K562 (cell line): ENCODE measurements at regions not wholly inside any gene's neighbourhood (a gene's known extent, or its start where the extent isn't known, plus 50 kb on each side); places are given as distances from the start of the nearest gene placed in this dataset.

Experiments
- ATAC-seq: fragments of 200-7000 bp; cut with Tn5 transposase; 3 replicates; pipeline ENCODE4 v1.9.1; 2020; ENCODE audit warnings: moderate library complexity
- BruUV-seq: library from RNA; stranded (reverse); fragments of 400-500 nt; replicated peaks from 2 replicates; lab custom pipeline; 2021; lab: Mats Ljungman, UMichigan
- CTCF ChIA-PET: fragments of 300-600 bp; formaldehyde crosslinking; extraction: SDS; loops from one replicate; lab custom pipeline; 2021; ENCODE audit warnings: low intra/inter-chr PET ratio; lab: Yijun Ruan, JAX
- POLR2A ChIA-PET: fragments of 300-600, 350-650 bp; sonication (Branson Sonifier 250); formaldehyde crosslinking; extraction: SDS; loops from one replicate; lab custom pipeline; 2021; ENCODE audit warnings: antibody characterized with exemption, inconsistent platforms; lab: Yijun Ruan, JAX
- DNase-seq, 4 experiments: peaks; one replicate each; pipeline versions ENCODE4 v3.0.0 to v3.0.0-alpha.2; 2011 to 2018; ENCODE audit warnings: low spot score in 3 of 4, mixed read lengths in 3 of 4; ENCODE audit errors: extremely low read depth in 1 of 4
- FAIRE-seq: peaks from 2 replicates; lab custom pipeline; 2011; peaks lifted over from hg19 to GRCh38; lab: Jason Lieb, UNC
- H2AFZ ChIP-seq: 2 replicates; pipeline ENCODE4 v1.6.0; 2011; ENCODE audit warnings: low read depth, low read length, control low read depth, inconsistent platforms
- H3K27ac ChIP-seq: fragments of 200-600 bp; 3 replicates; pipeline ENCODE4 v1.8.0; 2011; ENCODE audit warnings: low read depth, mild to moderate bottlenecking, control low read depth, inconsistent platforms, low read length, moderate library complexity, mixed read lengths; ENCODE audit errors: extremely low read depth
- H3K27me3 ChIP-seq, 2 experiments: fragments of 300-600 bp in 1 of 2; 2 replicates in 1 of 2; 3 replicates in 1 of 2; pipeline versions ENCODE4 v1.6.0 to v1.8.0; 2011; ENCODE audit warnings: inconsistent platforms in 2 of 2, low read length in 2 of 2, mild to moderate bottlenecking in 1 of 2, mixed read lengths in 1 of 2, moderate library complexity in 1 of 2; ENCODE audit not compliant: control insufficient read depth in 2 of 2, insufficient read depth in 2 of 2
- H3K36me3 ChIP-seq: fragments of 300-600 bp; 3 replicates; pipeline ENCODE4 v1.8.0; 2011; ENCODE audit warnings: mild to moderate bottlenecking, low read length, inconsistent platforms; ENCODE audit not compliant: control insufficient read depth, insufficient read depth
- H3K4me1 ChIP-seq, 2 experiments: fragments of 200-600 bp in 1 of 2; replicated peaks in 1 of 2; 2 replicates in 1 of 2; 3 replicates in 1 of 2; pipeline versions ENCODE4 v1.5.1 to v1.8.0; 2011; ENCODE audit warnings: inconsistent platforms in 2 of 2, low read length in 2 of 2, mild to moderate bottlenecking in 1 of 2, mixed read lengths in 1 of 2, moderate library complexity in 1 of 2; ENCODE audit not compliant: control insufficient read depth in 2 of 2, insufficient read depth in 2 of 2
- H3K4me2 ChIP-seq: 2 replicates; pipeline ENCODE4 v1.6.1; 2011; ENCODE audit warnings: low read length, control low read depth, inconsistent platforms, mixed read lengths; ENCODE audit not compliant: insufficient read depth
- H3K4me3 ChIP-seq: fragments of 200-600 bp; sonication (generic), shearing (Covaris generic); 2 replicates; pipeline ENCODE4 v1.5.1; 2016; ENCODE audit warnings: control low read depth, inconsistent platforms
- H3K79me2 ChIP-seq: fragments of 200-600 bp; 3 replicates; pipeline ENCODE4 v1.8.0; 2011; ENCODE audit warnings: low read length, inconsistent platforms; ENCODE audit not compliant: control insufficient read depth, insufficient read depth
- H3K9ac ChIP-seq, 2 experiments: 2 replicates each; pipeline versions ENCODE4 v1.6.0 to v1.6.1; 2011; ENCODE audit warnings: low read depth in 2 of 2, low read length in 2 of 2, control low read depth in 1 of 2, inconsistent platforms in 1 of 2, mild to moderate bottlenecking in 1 of 2, mixed read lengths in 1 of 2; ENCODE audit not compliant: insufficient read depth in 1 of 2
- H3K9me1 ChIP-seq: one replicate; pipeline ENCODE4 v1.6.0; 2011; ENCODE audit warnings: inconsistent platforms, mild to moderate bottlenecking, low read length, moderate library complexity; ENCODE audit not compliant: control insufficient read depth, insufficient read depth
- H3K9me3 ChIP-seq: replicated peaks from 2 replicates; pipeline ENCODE4 v1.5.1; 2011; ENCODE audit warnings: low read depth, low read length, inconsistent platforms; ENCODE audit not compliant: control insufficient read depth, insufficient read depth
- H4K20me1 ChIP-seq: replicated peaks from 2 replicates; pipeline ENCODE4 v1.6.1; 2011; ENCODE audit warnings: low read length, inconsistent platforms, mixed read lengths; ENCODE audit not compliant: control insufficient read depth, insufficient read depth
- DACH1 ChIP-seq: fragments of 450-650 bp; IDR thresholded peaks from 2 replicates; pipeline ENCODE4 v1.6.1; 2018; ENCODE audit not compliant: partially characterized antibody
- GTF2F1 ChIP-seq: IDR thresholded peaks from 2 replicates; pipeline ENCODE4 v1.6.1; 2011; ENCODE audit warnings: low read depth, low read length, improper control_type of control experiment
- NFXL1 ChIP-seq: fragments of 450-650 bp; formaldehyde crosslinking; IDR thresholded peaks from 2 replicates; pipeline ENCODE4 v1.4.0; 2021; ENCODE audit warnings: mild to moderate bottlenecking
- OTX1 ChIP-seq: fragments of 450-650 bp; formaldehyde crosslinking; IDR thresholded peaks from 2 replicates; pipeline ENCODE4 v1.4.0; 2022; ENCODE audit warnings: mild to moderate bottlenecking
- PHB ChIP-seq: fragments of 250-450 bp; sonication (Bioruptor Pico); IDR thresholded peaks from 2 replicates; pipeline ENCODE4 v1.5.0; 2021
- SMAD2 ChIP-seq: fragments of 150-350 bp; IDR thresholded peaks from 2 replicates; pipeline ENCODE4 v1.6.1; 2014; ENCODE audit warnings: low read depth, mild to moderate bottlenecking, low read length
- SMARCA4 ChIP-seq: fragments of 450-650 bp; IDR thresholded peaks from 2 replicates; pipeline ENCODE4 v1.6.1; 2016
- SP2 ChIP-seq: IDR thresholded peaks from 2 replicates; pipeline ENCODE4 v1.6.1; 2011; ENCODE audit warnings: mild to moderate bottlenecking, low read depth, low read length, moderate library complexity; ENCODE audit not compliant: poor library complexity, severe bottlenecking; ENCODE audit errors: extremely low read depth
- STAG1 ChIP-seq: sonication (generic); formaldehyde crosslinking; IDR thresholded peaks from 2 replicates; pipeline ENCODE4 v1.5.0; 2020; ENCODE audit warnings: missing genetic modification reagents, borderline replicate concordance
- TBL1XR1 ChIP-seq, 2 experiments: IDR thresholded peaks; 2 replicates each; pipeline ENCODE4 v1.6.1; 2012; ENCODE audit warnings: improper control_type of control experiment in 2 of 2, low read length in 2 of 2, mild to moderate bottlenecking in 1 of 2
- ZBTB1 ChIP-seq: sonication (generic); formaldehyde crosslinking; IDR thresholded peaks from 2 replicates; pipeline ENCODE4 v1.8.1; 2023; ENCODE audit warnings: missing genetic modification reagents, low read depth, mild to moderate bottlenecking, borderline replicate concordance
- ZKSCAN8 ChIP-seq: fragments of 200-800 bp; sonication (Bioruptor generic); IDR thresholded peaks from 2 replicates; pipeline ENCODE4 v1.6.1; 2016; ENCODE audit warnings: missing genetic modification characterization, missing compliant biosample characterization
- ZNF175 ChIP-seq: fragments of 200-800 bp; sonication (Bioruptor generic); IDR thresholded peaks from 2 replicates; pipeline ENCODE4 v1.6.1; 2016; ENCODE audit warnings: low read depth, mild to moderate bottlenecking, missing genetic modification characterization, missing compliant biosample characterization
- ZNF224 ChIP-seq: sonication (generic); formaldehyde crosslinking; IDR thresholded peaks from 2 replicates; pipeline ENCODE4 v1.8.0; 2022; ENCODE audit warnings: mild to moderate bottlenecking, missing genetic modification reagents
- ZNF408 ChIP-seq: fragments of 250-450 bp; sonication (Bioruptor Pico); IDR thresholded peaks from 2 replicates; pipeline ENCODE4 v1.4.0; 2020; ENCODE audit warnings: low read depth, mild to moderate bottlenecking, moderate library complexity
- ZNF785 ChIP-seq: fragments of 250-450 bp; sonication (Bioruptor Pico); IDR thresholded peaks from 2 replicates; pipeline ENCODE4 v1.4.0; 2020; ENCODE audit warnings: mild to moderate bottlenecking
- WGBS: fragments of 100-300 bp; shearing (Covaris generic); methylation state at CpG from one replicate; pipeline ENCODE4 v1.1.6; 2016; ENCODE audit warnings: low coverage, mixed read lengths; ENCODE audit not compliant: insufficient coverage; ENCODE audit errors: missing lambda C conversion rate; 5-methylcytosine and 5-hydroxymethylcytosine counted together
- in situ Hi-C: fragments of 300-500 bp; cut with MboI; formaldehyde crosslinking; loops from 4 replicates; pipeline ENCODE4 v1.15.0; 2018; ENCODE audit warnings: inconsistent platforms, mixed read lengths
- intact Hi-C: fragments of 100-400 bp; cut with micrococcal nuclease; formaldehyde crosslinking; loops from 2 replicates; pipeline ENCODE4 v1.14.2; 2022
- TF ChIP-seq, protein P1 (sequence below), 2 experiments: fragments of 450-650 bp; IDR thresholded peaks; 2 replicates each; pipeline ENCODE4 v1.6.1; 2016
- TF ChIP-seq, protein P2 (sequence below): fragments of 450-650 bp; IDR thresholded peaks from one replicate; pipeline ENCODE4 v1.6.1; 2018; ENCODE audit warnings: mild to moderate bottlenecking, moderate library complexity; ENCODE audit not compliant: partially characterized antibody
- TF ChIP-seq, protein P3 (sequence below): sonication (generic); formaldehyde crosslinking; IDR thresholded peaks from 2 replicates; pipeline ENCODE4 v1.9.0; 2022; ENCODE audit warnings: mild to moderate bottlenecking, missing genetic modification reagents
- TF ChIP-seq, protein P4 (sequence below): IDR thresholded peaks from 2 replicates; pipeline ENCODE4 v1.6.1; 2011; ENCODE audit not compliant: insufficient read length; ENCODE audit errors: extremely low read depth

DNA sequence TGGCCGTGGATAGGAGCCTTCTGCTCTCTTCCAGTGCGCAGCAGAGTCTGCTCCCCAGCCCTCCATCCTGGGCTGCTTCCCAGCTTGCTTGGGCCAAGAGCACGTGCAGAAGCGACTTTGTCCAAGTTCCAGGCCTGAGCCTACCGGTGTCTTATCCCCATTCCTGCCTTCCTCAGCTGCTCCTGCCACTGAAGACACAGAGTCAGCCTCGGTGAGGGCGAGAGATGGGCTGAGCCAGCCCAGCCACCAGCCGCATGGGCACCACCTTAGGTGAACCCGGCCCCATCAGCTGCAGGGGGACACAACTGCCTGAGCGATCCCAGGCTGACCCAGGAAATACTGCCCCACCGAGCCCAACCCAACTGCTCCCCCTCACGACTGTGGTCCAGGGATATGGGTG is 847.8 kb downstream of the TBC1D22A start (continued):
- TF ChIP-seq SP2 (no peak), ZNF408 (CRISPR knock-in tag) (no peak), ZNF785 (CRISPR knock-in tag) (no peak), ZKSCAN8 (CRISPR knock-in tag) (no peak), DACH1 (no peak)
- TF ChIP-seq, protein P1, sequence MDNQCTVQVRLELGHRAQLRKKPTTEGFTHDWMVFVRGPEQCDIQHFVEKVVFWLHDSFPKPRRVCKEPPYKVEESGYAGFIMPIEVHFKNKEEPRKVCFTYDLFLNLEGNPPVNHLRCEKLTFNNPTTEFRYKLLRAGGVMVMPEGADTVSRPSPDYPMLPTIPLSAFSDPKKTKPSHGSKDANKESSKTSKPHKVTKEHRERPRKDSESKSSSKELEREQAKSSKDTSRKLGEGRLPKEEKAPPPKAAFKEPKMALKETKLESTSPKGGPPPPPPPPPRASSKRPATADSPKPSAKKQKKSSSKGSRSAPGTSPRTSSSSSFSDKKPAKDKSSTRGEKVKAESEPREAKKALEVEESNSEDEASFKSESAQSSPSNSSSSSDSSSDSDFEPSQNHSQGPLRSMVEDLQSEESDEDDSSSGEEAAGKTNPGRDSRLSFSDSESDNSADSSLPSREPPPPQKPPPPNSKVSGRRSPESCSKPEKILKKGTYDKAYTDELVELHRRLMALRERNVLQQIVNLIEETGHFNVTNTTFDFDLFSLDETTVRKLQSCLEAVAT (IDR thresholded peaks at IDR 0.05) = no peak

DNA sequence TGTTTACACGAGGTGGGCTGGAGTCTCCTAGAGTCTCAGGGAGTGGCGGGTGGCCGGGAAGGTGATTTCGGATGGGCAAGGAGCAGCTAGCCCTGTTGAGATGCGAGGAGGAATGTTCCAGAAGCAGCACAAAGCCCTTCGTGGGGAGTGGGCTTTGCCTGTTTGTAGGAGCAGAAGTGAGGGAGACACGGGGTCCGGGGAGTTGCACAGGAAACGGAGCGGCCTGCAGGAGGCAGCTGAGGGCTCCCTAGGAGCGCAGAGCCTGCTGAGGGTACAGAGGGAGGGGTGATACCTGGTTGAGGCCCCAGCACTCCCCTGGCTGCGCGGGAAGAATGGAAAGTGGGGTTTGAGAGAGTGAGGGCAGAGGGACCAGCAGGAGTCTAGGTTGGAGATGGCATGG is 847.2 kb downstream of the TBC1D22A start:
- ChIA-PET CTCF (no interaction called here), POLR2A (interaction anchor here (1.2 kb wide), 1 partner anchor 21 kb away, joined by 4 read pairs; no protein-coding TSS in a partner anchor)
- H3K4me2 ChIP-seq = no peak overlapping the region
- FAIRE-seq (no peak), ATAC-seq (peak; percentile 61; the same call in 2 of the 3 replicates), DNase-seq (no peak)
- no peaks in the 10 kb centered on the region for H3K9me3 ChIP-seq
- H3K4me1 ChIP-seq = no peaks in the 10 kb centered on the region
- H4K20me1 ChIP-seq = 0 out of 2 replicates have a peak, but pooled peaks cover 3% of the 10 kb centered on the region
- H3K9ac ChIP-seq = no peak overlapping the region
- WGBS = 3% methylated on average over 10 of the region's 13 CpGs
- H3K27me3 ChIP-seq = peaks cover 0 to 40% of the 10 kb centered on the region in 2 experiments; a peak in 2 of 5 replicates
- intact Hi-C loops = no loop called here
- in situ Hi-C loops = no loop called here
- no peak overlapping the region for H3K4me3 ChIP-seq
- H3K9me1 ChIP-seq = no peaks in the 10 kb centered on the region
- BruUV-seq = no TSS peak
- no peaks in the 10 kb centered on the region for H3K36me3 ChIP-seq
- no peaks in the 10 kb centered on the region for H3K79me2 ChIP-seq
- no peak overlapping the region for H3K27ac ChIP-seq
- H2AFZ ChIP-seq = no peak overlapping the region
- TF ChIP-seq ZNF175 (CRISPR knock-in tag) (no peak), SMARCA4 (no peak), PHB (CRISPR knock-in tag) (no peak), ZBTB1 (CRISPR knock-in tag) (no peak), ZNF224 (CRISPR knock-in tag) (no peak), SP2 (no peak), TBL1XR1 (IDR thresholded peaks at IDR 0.05; ENCODE audit: low read length in 2 of 2) (no peak), STAG1 (CRISPR knock-in tag) (no peak), NFXL1 (CRISPR knock-in tag) (no peak), GTF2F1 (no peak), SMAD2 (no peak), OTX1 (CRISPR knock-in tag) (no peak)
- TF ChIP-seq, protein P2, sequence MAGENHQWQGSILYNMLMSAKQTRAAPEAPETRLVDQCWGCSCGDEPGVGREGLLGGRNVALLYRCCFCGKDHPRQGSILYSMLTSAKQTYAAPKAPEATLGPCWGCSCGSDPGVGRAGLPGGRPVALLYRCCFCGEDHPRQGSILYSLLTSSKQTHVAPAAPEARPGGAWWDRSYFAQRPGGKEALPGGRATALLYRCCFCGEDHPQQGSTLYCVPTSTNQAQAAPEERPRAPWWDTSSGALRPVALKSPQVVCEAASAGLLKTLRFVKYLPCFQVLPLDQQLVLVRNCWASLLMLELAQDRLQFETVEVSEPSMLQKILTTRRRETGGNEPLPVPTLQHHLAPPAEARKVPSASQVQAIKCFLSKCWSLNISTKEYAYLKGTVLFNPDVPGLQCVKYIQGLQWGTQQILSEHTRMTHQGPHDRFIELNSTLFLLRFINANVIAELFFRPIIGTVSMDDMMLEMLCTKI = no peak
- TF ChIP-seq, protein P3, sequence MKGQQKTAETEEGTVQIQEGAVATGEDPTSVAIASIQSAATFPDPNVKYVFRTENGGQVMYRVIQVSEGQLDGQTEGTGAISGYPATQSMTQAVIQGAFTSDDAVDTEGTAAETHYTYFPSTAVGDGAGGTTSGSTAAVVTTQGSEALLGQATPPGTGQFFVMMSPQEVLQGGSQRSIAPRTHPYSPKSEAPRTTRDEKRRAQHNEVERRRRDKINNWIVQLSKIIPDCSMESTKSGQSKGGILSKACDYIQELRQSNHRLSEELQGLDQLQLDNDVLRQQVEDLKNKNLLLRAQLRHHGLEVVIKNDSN (CRISPR knock-in tag) = no peak
- TF ChIP-seq, protein P4, sequence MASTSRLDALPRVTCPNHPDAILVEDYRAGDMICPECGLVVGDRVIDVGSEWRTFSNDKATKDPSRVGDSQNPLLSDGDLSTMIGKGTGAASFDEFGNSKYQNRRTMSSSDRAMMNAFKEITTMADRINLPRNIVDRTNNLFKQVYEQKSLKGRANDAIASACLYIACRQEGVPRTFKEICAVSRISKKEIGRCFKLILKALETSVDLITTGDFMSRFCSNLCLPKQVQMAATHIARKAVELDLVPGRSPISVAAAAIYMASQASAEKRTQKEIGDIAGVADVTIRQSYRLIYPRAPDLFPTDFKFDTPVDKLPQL = no peak
